PC-9 (cell line): ENCODE measurements at regions not wholly inside any gene's neighbourhood (a gene's known extent, or its start where the extent isn't known, plus 50 kb on each side); places are given as distances from the start of the nearest gene placed in this dataset.
A peak's percentile ranks its signal among the peaks of the same experiment; 100 is the strongest.

ENCODE experiments used
- BruUV-seq: library from RNA; stranded (reverse); fragments of 400-500 nt; replicated peaks from 2 replicates; lab custom pipeline; 2021; lab: Mats Ljungman, UMichigan
- CTCF ChIA-PET: fragments of 300-600 bp; sonication (Branson Sonifier 250); formaldehyde crosslinking; loops from one replicate; lab custom pipeline; 2022; ENCODE audit warnings: antibody characterized with exemption; lab: Charles Lee
- POLR2A ChIA-PET: fragments of 300-600 bp; sonication (Branson Sonifier 250); formaldehyde crosslinking; loops from one replicate; lab custom pipeline; 2022; ENCODE audit warnings: antibody characterized with exemption; ENCODE audit not compliant: unreplicated experiment; lab: Charles Lee
- DNase-seq, 2 experiments: peaks; one replicate each; pipeline versions ENCODE4 v3.0.0 to v3.0.0-alpha.2; 2015 to 2022; ENCODE audit warnings: mixed read lengths in 1 of 2
- H2AFZ ChIP-seq: fragments of 200-600 bp; sonication (generic); 2 replicates; pipeline ENCODE4 v1.8.1; 2017; ENCODE audit warnings: antibody characterized with exemption
- H3F3A ChIP-seq: fragments of 200-600 bp; sonication (generic); 2 replicates; pipeline ENCODE4 v1.8.1; 2017; ENCODE audit warnings: antibody characterized with exemption, mild to moderate bottlenecking, low read depth; ENCODE audit not compliant: insufficient read depth
- H3K27ac ChIP-seq: fragments of 200-600 bp; sonication (generic); 2 replicates; pipeline ENCODE4 v1.6.1; 2016; ENCODE audit warnings: mixed run types
- H3K27me3 ChIP-seq: fragments of 200-600 bp; sonication (generic); 2 replicates; pipeline ENCODE4 v1.6.1; 2016; ENCODE audit warnings: low read depth, mixed run types; ENCODE audit not compliant: insufficient read depth
- H3K36me3 ChIP-seq: fragments of 200-600 bp; sonication (generic); 2 replicates; pipeline ENCODE4 v1.6.1; 2016; ENCODE audit warnings: low read depth, mixed run types
- H3K4me1 ChIP-seq: fragments of 200-600 bp; sonication (generic); replicated peaks from 2 replicates; pipeline ENCODE4 v1.6.1; 2016; ENCODE audit warnings: mixed run types; ENCODE audit not compliant: insufficient read depth
- H3K4me2 ChIP-seq: fragments of 200-600 bp; sonication (generic); 2 replicates; pipeline ENCODE4 v1.6.1; 2017; ENCODE audit warnings: mixed run types
- H3K4me3 ChIP-seq: fragments of 200-600 bp; sonication (generic); 2 replicates; pipeline ENCODE4 v1.6.1; 2016; ENCODE audit warnings: mixed run types
- H3K79me2 ChIP-seq: fragments of 200-600 bp; sonication (generic); 2 replicates; pipeline ENCODE4 v1.6.1; 2017; ENCODE audit warnings: low read depth, mixed run types
- H3K9me2 ChIP-seq: fragments of 200-600 bp; sonication (generic); 2 replicates; pipeline ENCODE4 v1.8.1; 2017; ENCODE audit warnings: mild to moderate bottlenecking; ENCODE audit not compliant: insufficient read depth
- H3K9me3 ChIP-seq: fragments of 200-600 bp; sonication (generic); 2 replicates; pipeline ENCODE4 v1.8.1; 2016; ENCODE audit warnings: low read depth; ENCODE audit not compliant: insufficient read depth
- H4K20me1 ChIP-seq: fragments of 200-600 bp; sonication (generic); 2 replicates; pipeline ENCODE4 v1.8.1; 2017; ENCODE audit not compliant: insufficient read depth
- CTCF ChIP-seq: fragments of 200-600 bp; sonication (generic); conservative IDR thresholded peaks from 2 replicates; pipeline ENCODE4 v1.6.1; 2017; ENCODE audit warnings: mixed run types, antibody characterized with exemption, mild to moderate bottlenecking, moderate library complexity
- EZH2 ChIP-seq: fragments of 200-600 bp; sonication (generic); IDR thresholded peaks from 2 replicates; pipeline ENCODE4 v1.8.0; 2017; ENCODE audit warnings: antibody characterized with exemption, low read depth
- intact Hi-C: fragments of 100-400 bp; cut with micrococcal nuclease; formaldehyde crosslinking; loops from one replicate; pipeline ENCODE4 v1.10.0; 2022; ENCODE audit not compliant: unreplicated experiment

- H3K4me1 ChIP-seq: no peaks in the 10 kb centered on the region
- no peak overlapping the region for H3K4me3 ChIP-seq
- no peaks in the 10 kb centered on the region for H4K20me1 ChIP-seq
- H3F3A ChIP-seq: no peaks in the 10 kb centered on the region
- intact Hi-C loops: no loop called here
- ChIA-PET CTCF (no interaction called here), POLR2A (no interaction called here)
- H2AFZ ChIP-seq: no peak overlapping the region
- no peaks in the 10 kb centered on the region for H3K9me2 ChIP-seq
- H3K36me3 ChIP-seq: no peaks in the 10 kb centered on the region
- H3K4me2 ChIP-seq: no peak overlapping the region
- TF ChIP-seq EZH2 (no peak), CTCF (no peak)
- H3K9me3 ChIP-seq: no peaks in the 10 kb centered on the region
- H3K27me3 ChIP-seq: peaks cover 61% of the 10 kb centered on the region
- no TSS peak for BruUV-seq
- H3K27ac ChIP-seq: no peak overlapping the region
- DNase-seq: peak; percentile 14 to 44
- H3K79me2 ChIP-seq: no peaks in the 10 kb centered on the region
Observed at GRCh38 chr1:36653850-36654249, 171.1 kb upstream of the CSF3R start.

- H3K79me2 ChIP-seq: no peaks in the 10 kb centered on the region
- intact Hi-C loops: no loop called here
- H3K4me1 ChIP-seq: no peaks in the 10 kb centered on the region
- no peak overlapping the region for H3K4me3 ChIP-seq
- no peaks in the 10 kb centered on the region for H3F3A ChIP-seq
- no peak overlapping the region for H3K4me2 ChIP-seq
- H2AFZ ChIP-seq: no peak overlapping the region
- no TSS peak for BruUV-seq
- no peaks in the 10 kb centered on the region for H3K9me3 ChIP-seq
- ChIA-PET POLR2A (no interaction called here), CTCF (no interaction called here)
- no peaks in the 10 kb centered on the region for H3K9me2 ChIP-seq
- no peaks in the 10 kb centered on the region for H4K20me1 ChIP-seq
- no peaks in the 10 kb centered on the region for H3K36me3 ChIP-seq
- H3K27ac ChIP-seq: no peak overlapping the region
- no peak for DNase-seq
- TF ChIP-seq CTCF (no peak), EZH2 (no peak)
- peaks cover 64% of the 10 kb centered on the region for H3K27me3 ChIP-seq
Observed at GRCh38 chr1:36652586-36652985, 169.9 kb upstream of the CSF3R start.

- Histone ChIP-seq H3K27me3 (peaks cover 66% of the 10 kb centered on the region), H3K4me1 (no peaks in the 10 kb centered on the region), H3K9me3 (no peaks in the 10 kb centered on the region), H3K27ac (no peak overlapping the region), H3F3A (no peaks in the 10 kb centered on the region), H4K20me1 (no peaks in the 10 kb centered on the region), H3K36me3 (no peaks in the 10 kb centered on the region), H3K4me3 (no peak overlapping the region), H2AFZ (no peak overlapping the region), H3K9me2 (no peaks in the 10 kb centered on the region), H3K4me2 (no peak overlapping the region), H3K79me2 (no peaks in the 10 kb centered on the region)
- TF ChIP-seq EZH2 (no peak), CTCF (no peak)
- ChIA-PET POLR2A (no interaction called here), CTCF (interaction anchor here (0.6 kb wide), 1 partner anchor 266 kb away, joined by 3 read pairs; no protein-coding TSS in a partner anchor)
- no peak for DNase-seq
- BruUV-seq: no TSS peak
- intact Hi-C loops: no loop called here
Observed at GRCh38 chr1:36652011-36652410, 169.3 kb upstream of the CSF3R start.
